SJSA1 (cell line): ENCODE measurements at regions not wholly inside any gene's neighbourhood (a gene's known extent, or its start where the extent isn't known, plus 50 kb on each side); places are given as distances from the start of the nearest gene placed in this dataset.
A peak's percentile ranks its signal among the peaks of the same experiment; 100 is the strongest.
"Not testable (repeated sequence)": the region's sequence is repeated elsewhere in the genome, so short reads cannot be mapped to it uniquely, and the experiment has no call there.

ENCODE experiments used
- DNase-seq, 2 experiments: peaks; one replicate each; pipeline ENCODE4 v3.0.0-alpha.2; 2015 to 2020; ENCODE audit warnings: low spot score in 2 of 2, low read depth in 1 of 2
- H3K27ac ChIP-seq: fragments of 250-450 bp; sonication (Bioruptor Pico); 2 replicates; pipeline ENCODE4 v1.5.1; 2020; ENCODE audit warnings: mild to moderate bottlenecking, moderate library complexity
- H3K27me3 ChIP-seq: fragments of 250-450 bp; sonication (Bioruptor Pico); replicated peaks from 2 replicates; pipeline ENCODE4 v1.5.1; 2020; ENCODE audit warnings: mild to moderate bottlenecking, moderate library complexity
- H3K36me3 ChIP-seq: fragments of 250-450 bp; sonication (Bioruptor Pico); 2 replicates; pipeline ENCODE4 v1.5.1; 2020; ENCODE audit warnings: mild to moderate bottlenecking
- H3K4me1 ChIP-seq: fragments of 250-450 bp; sonication (Bioruptor Pico); replicated peaks from 2 replicates; pipeline ENCODE4 v1.6.1; 2021; ENCODE audit warnings: mild to moderate bottlenecking
- H3K4me3 ChIP-seq: fragments of 250-450 bp; sonication (Bioruptor Pico); 2 replicates; pipeline ENCODE4 v1.5.1; 2020; ENCODE audit warnings: mild to moderate bottlenecking
- H3K9me3 ChIP-seq: fragments of 250-450 bp; sonication (Bioruptor Pico); replicated peaks from 2 replicates; pipeline ENCODE4 v1.5.1; 2020; ENCODE audit warnings: mild to moderate bottlenecking

- no peaks in the 10 kb centered on the region for H3K9me3 ChIP-seq
- H3K4me1 ChIP-seq: no peaks in the 10 kb centered on the region
- no peak overlapping the region for H3K27ac ChIP-seq
- no peak for DNase-seq
- no peaks in the 10 kb centered on the region for H3K27me3 ChIP-seq
- no peak overlapping the region for H3K4me3 ChIP-seq
- no peaks in the 10 kb centered on the region for H3K36me3 ChIP-seq
These were observed 111.7 kb downstream of the ADAMTS15 start for GRCh38 chr11:130560000-130560780.

GRCh38 chr11:130560781-130561109, 112.3 kb downstream of the ADAMTS15 start:
- Histone ChIP-seq H3K4me1 (no peaks in the 10 kb centered on the region), H3K4me3 (no peak overlapping the region), H3K27me3 (no peaks in the 10 kb centered on the region), H3K27ac (no peak overlapping the region), H3K9me3 (no peaks in the 10 kb centered on the region), H3K36me3 (no peaks in the 10 kb centered on the region)
- DNase-seq: no peak

DNA sequence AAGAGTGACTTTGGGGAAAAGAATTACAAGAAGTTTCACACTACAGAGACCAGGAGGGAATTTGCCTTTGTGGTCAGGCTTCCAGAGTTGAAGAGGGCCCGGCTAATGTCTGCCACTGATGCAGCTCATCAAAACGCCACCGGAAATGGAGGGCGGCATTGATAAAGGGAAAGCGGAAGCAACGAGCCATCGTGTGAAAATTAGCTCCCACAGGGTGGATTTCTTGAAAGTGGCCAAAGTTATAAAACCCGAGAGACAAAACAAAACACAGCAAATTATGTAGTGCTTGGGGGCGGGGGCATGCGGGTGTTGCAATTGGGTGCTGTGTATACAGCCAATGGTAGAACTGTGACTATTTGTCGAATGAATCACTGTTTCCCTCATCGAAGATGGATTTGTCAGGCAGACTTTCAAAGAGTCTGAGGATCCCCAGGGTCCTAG, 113.0 kb downstream of the ADAMTS15 start:
- Histone ChIP-seq H3K36me3 (no peaks in the 10 kb centered on the region), H3K27me3 (no peaks in the 10 kb centered on the region), H3K4me1 (no peaks in the 10 kb centered on the region), H3K4me3 (no peak overlapping the region), H3K27ac (no peak overlapping the region), H3K9me3 (no peaks in the 10 kb centered on the region)
- no peak for DNase-seq

GRCh38 chr11:130562549-130562948, 114.1 kb downstream of the ADAMTS15 start:
- H3K9me3 ChIP-seq: no peaks in the 10 kb centered on the region
- no peaks in the 10 kb centered on the region for H3K4me1 ChIP-seq
- no peaks in the 10 kb centered on the region for H3K27me3 ChIP-seq
- DNase-seq: no peak
- H3K4me3 ChIP-seq: no peak overlapping the region
- H3K36me3 ChIP-seq: no peaks in the 10 kb centered on the region
- no peak overlapping the region for H3K27ac ChIP-seq

DNA sequence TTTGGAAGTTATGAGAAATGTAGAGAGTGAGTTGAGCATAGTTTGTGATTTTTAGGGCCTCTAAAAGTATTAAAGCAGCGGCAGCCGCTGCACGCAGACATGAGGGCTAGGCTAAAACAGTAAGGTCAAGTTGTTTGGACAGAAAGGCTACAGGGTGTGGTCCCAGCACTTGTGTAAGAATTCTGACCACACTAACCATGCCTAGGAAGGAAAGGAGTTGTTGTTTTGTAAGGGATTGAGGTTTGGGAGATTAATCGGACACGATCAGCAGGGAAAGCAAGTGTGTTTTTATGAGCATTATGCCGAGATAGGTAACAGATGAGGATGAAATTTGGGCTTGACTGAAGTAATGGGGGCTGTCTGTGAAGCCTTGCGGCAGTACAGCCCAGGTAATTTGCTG, 117.9 kb downstream of the ADAMTS15 start:
- H3K9me3 ChIP-seq, H3K4me3 ChIP-seq, DNase-seq, H3K27ac ChIP-seq, H3K27me3 ChIP-seq, H3K4me1 ChIP-seq, H3K36me3 ChIP-seq: not testable (repeated sequence)

GRCh38 chr11:130571519-130571918, 123.1 kb downstream of the ADAMTS15 start:
- no peaks in the 10 kb centered on the region for H3K4me1 ChIP-seq
- DNase-seq: no peak
- no peaks in the 10 kb centered on the region for H3K36me3 ChIP-seq

DNA sequence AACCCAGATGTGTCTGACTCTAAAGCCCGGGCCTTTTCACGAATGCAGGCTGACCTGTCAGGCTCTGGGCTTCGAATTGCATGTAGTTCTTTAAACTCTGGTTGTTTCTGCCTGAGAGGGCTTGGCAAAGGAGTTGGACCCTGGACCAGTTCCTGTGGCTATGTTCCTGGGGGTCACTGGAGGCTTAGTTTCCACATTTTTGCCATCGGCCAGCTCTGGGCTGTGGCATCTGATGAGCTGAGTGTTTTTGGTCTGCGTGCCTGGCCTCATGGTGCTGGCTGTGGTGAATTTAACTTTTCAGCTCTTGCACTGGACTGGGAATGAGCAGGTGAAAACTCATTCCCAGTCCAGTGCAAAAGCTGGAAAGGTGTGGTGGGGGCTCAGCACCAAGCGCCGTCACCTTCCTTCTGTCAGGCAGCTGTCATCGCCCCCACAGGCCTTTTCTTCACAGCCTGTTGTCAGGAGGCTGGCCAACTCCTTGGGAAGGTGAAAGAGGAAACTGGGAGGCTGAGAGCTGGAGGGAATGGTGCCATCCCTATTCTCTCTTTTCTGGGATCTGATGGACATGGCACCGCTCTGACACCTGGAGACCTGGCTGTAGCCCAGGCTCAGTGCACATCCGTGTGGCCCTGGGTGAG, 123.6 kb downstream of the ADAMTS15 start:
- no peak overlapping the region for H3K4me3 ChIP-seq

More at GRCh38 chr11:130571519-130571918, 123.1 kb downstream of the ADAMTS15 start:
- H3K27me3 ChIP-seq: no peaks in the 10 kb centered on the region
- no peak overlapping the region for H3K4me3 ChIP-seq
- H3K9me3 ChIP-seq: no peaks in the 10 kb centered on the region
- no peak overlapping the region for H3K27ac ChIP-seq

DNA sequence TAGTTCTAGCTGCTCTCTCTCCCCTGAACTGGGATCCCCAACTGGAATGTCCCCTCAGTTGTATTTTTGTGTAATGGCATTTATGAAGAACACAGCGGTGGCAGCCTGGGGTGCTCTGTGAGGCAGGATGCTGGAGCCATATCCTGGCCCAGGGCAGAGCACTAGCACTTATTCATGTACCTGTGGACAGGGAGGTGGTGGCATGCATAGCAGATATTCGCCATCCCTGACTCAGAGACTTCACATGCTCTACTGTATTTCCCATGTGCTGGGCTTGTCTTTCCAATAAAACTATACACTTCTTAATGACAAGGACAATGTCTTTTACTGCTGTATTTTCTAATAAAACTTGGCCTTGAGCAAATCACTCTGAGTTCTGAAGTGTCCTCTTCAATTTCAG, 125.3 kb downstream of the ADAMTS15 start:
- H3K4me3 ChIP-seq: no peak overlapping the region
- no peaks in the 10 kb centered on the region for H3K9me3 ChIP-seq
- no peaks in the 10 kb centered on the region for H3K4me1 ChIP-seq
- no peaks in the 10 kb centered on the region for H3K27me3 ChIP-seq
- H3K36me3 ChIP-seq: no peaks in the 10 kb centered on the region
- no peak for DNase-seq
- H3K27ac ChIP-seq: no peak overlapping the region

More for the DNA sequence above, 123.6 kb downstream of the ADAMTS15 start:
- Histone ChIP-seq H3K36me3 (no peaks in the 10 kb centered on the region), H3K4me1 (no peaks in the 10 kb centered on the region), H3K9me3 (no peaks in the 10 kb centered on the region), H3K27ac (no peak overlapping the region), H3K27me3 (no peaks in the 10 kb centered on the region)
- DNase-seq: no peak

GRCh38 chr11:130574740-130575139, 126.3 kb downstream of the ADAMTS15 start:
- no peaks in the 10 kb centered on the region for H3K27me3 ChIP-seq
- no peak for DNase-seq
- H3K4me3 ChIP-seq: no peak overlapping the region
- no peaks in the 10 kb centered on the region for H3K9me3 ChIP-seq
- H3K27ac ChIP-seq: no peak overlapping the region
- no peaks in the 10 kb centered on the region; the same call in 1 of the 2 replicates for H3K4me1 ChIP-seq
- no peaks in the 10 kb centered on the region for H3K36me3 ChIP-seq

DNA sequence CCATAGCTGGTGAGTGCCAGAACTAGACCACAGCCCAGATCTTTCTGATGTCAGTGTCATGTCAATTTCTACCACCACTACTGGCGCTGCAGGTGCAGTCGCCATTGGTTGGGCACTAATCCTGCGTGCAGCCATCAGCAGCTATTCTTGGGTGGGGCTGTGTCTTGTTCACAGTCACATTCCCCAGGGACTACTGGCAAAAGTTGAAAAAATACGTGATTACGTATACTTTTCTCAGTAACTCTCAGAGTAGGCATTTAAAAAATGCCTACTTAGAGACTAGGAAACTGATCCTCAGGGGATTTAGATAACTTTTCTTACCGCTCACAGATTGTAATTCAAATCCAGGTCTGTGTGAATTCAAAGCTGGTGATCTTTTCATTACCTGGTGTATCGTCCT, 127.7 kb downstream of the ADAMTS15 start:
- H3K4me3 ChIP-seq: no peak overlapping the region
- H3K36me3 ChIP-seq: no peaks in the 10 kb centered on the region
- H3K27ac ChIP-seq: no peak overlapping the region
- no peaks in the 10 kb centered on the region for H3K27me3 ChIP-seq
- H3K9me3 ChIP-seq: no peaks in the 10 kb centered on the region
- DNase-seq: no peak
- peaks cover 14% of the 10 kb centered on the region for H3K4me1 ChIP-seq

DNA sequence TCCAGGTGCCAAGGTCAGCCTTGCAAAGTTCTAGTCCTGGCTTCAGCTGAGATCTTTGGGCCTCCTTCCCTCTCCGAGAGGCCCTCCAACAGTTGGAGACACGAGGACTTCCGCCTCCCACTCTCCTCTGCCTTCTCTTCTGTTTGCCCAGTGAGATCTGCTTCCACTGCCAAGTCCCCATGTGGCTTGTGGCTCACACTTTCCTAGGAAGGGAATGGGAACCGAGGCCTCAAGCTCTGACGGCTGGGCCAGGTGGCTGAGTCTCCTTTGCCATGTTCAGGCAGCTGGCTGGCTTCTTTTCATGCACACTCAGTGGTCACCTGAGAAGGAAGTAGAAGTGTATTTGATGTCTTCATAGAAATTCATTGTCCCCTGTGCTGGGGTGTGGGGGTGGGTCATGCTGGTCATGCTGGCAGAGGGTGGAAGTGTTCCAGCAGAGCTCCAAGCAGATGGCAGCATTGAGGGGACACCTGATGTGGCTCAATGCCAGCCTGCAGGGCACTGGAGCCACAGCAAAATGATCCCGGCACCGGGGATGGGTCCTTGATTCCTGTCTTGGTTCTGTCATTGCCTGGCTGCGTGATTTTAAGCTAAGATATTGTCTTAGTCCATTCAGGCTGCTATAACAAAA, 130.4 kb downstream of the ADAMTS15 start:
- no peak for DNase-seq
- H3K4me3 ChIP-seq: no peak overlapping the region
- no peaks in the 10 kb centered on the region for H3K27me3 ChIP-seq
- no peaks in the 10 kb centered on the region for H3K9me3 ChIP-seq
- peaks cover 22% of the 10 kb centered on the region for H3K4me1 ChIP-seq
- no peaks in the 10 kb centered on the region for H3K36me3 ChIP-seq
- H3K27ac ChIP-seq: no peak overlapping the region

DNA sequence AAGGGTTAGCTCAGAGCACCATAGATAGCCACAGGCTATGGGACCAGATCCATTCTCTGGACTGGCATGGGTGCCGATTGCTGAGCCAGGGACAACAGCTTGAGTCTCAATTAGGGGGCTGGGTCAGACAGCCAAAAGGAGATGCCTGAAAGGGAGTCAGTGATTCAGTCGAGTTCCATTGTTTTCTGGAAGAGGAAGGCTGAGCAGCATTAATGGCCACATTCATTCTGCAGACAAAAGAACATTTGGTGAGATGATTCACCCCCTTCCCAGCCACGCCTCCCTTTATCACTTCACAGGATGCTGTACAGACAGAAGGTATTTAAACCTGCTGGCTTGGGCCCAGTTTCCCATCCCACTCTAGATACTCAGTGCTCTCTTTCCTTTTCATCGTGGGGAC, 131.9 kb downstream of the ADAMTS15 start:
- peak; percentile 75 to 78 for DNase-seq
- Histone ChIP-seq H3K4me1 (peaks cover 22% of the 10 kb centered on the region), H3K4me3 (no peak overlapping the region), H3K27me3 (no peaks in the 10 kb centered on the region), H3K36me3 (no peaks in the 10 kb centered on the region), H3K27ac (peak overlapping the region; percentile 89), H3K9me3 (no peaks in the 10 kb centered on the region)

DNA sequence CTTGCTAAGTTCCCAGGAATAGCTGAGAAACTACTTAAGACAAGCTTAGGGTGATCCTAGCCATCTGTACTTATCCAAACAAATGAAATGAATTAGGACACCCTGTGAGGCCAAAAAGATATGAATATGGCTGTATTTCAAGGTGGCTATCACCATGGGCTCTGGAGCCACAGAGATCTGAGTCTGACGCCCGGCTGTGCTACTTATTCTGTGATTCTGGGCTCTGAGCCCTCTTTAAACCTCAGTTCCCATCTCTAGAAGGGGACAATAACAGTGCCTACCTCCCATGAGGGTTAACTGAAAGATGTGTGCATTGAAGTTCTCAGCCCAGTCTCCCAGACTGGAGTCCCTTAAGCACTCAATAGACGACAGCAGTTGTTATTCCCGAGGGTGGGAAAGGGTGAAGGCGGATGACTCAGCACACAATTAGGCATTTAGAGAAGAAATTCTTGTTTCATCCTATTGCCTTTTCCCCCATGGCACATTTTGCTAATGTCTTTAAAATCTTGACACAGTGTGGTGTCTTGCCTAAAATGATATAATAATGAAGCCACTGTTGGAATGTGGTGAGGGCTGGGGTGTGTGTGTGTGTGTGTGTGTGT, 132.5 kb downstream of the ADAMTS15 start:
- no peaks in the 10 kb centered on the region for H3K27me3 ChIP-seq
- peak in 1 of 2 experiments; percentile 64 for DNase-seq
- H3K27ac ChIP-seq: peak overlapping the region; percentile 89
- no peak overlapping the region for H3K4me3 ChIP-seq
- H3K9me3 ChIP-seq: no peaks in the 10 kb centered on the region
- H3K36me3 ChIP-seq: no peaks in the 10 kb centered on the region
- peaks cover 22% of the 10 kb centered on the region for H3K4me1 ChIP-seq

DNA sequence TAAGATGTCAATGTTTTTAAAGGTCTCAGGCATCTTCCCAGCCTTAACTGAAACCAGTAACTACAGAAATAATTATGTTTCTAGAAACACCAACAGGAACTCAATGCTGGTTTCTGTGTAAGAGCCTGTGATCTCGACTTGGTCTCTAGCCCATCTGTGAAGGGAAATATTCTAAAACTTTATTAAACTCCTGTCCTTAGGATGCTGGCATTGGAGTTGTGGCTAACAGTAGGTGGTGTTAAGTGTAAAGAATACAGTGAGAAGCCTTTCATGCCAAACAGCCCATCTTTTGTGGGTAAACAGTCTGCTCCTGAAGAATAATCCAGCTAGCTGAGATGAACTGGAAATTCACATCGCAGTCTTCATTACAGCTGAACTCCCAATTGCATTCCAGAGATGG, 133.2 kb downstream of the ADAMTS15 start:
- peaks cover 22% of the 10 kb centered on the region for H3K4me1 ChIP-seq
- H3K9me3 ChIP-seq: no peaks in the 10 kb centered on the region
- H3K27ac ChIP-seq: peak overlapping the region; percentile 89
- no peak for DNase-seq
- H3K36me3 ChIP-seq: no peaks in the 10 kb centered on the region
- H3K4me3 ChIP-seq: no peak overlapping the region
- H3K27me3 ChIP-seq: no peaks in the 10 kb centered on the region
